GM12874 (cell line): ENCODE measurements at regions not wholly inside any gene's neighbourhood (a gene's known extent, or its start where the extent isn't known, plus 50 kb on each side); places are given as distances from the start of the nearest gene placed in this dataset.

ENCODE experiments used
- TF ChIP-seq, protein P1 (sequence below): IDR thresholded peaks from 2 replicates; pipeline ENCODE4 v1.5.1; 2011; ENCODE audit warnings: low read depth, mild to moderate bottlenecking, control low read depth, low read length, moderate library complexity; ENCODE audit not compliant: insufficient read depth

GRCh38 chr2:164306872-164307271, 314.4 kb downstream of the GRB14 start:
- TF ChIP-seq, protein P1, sequence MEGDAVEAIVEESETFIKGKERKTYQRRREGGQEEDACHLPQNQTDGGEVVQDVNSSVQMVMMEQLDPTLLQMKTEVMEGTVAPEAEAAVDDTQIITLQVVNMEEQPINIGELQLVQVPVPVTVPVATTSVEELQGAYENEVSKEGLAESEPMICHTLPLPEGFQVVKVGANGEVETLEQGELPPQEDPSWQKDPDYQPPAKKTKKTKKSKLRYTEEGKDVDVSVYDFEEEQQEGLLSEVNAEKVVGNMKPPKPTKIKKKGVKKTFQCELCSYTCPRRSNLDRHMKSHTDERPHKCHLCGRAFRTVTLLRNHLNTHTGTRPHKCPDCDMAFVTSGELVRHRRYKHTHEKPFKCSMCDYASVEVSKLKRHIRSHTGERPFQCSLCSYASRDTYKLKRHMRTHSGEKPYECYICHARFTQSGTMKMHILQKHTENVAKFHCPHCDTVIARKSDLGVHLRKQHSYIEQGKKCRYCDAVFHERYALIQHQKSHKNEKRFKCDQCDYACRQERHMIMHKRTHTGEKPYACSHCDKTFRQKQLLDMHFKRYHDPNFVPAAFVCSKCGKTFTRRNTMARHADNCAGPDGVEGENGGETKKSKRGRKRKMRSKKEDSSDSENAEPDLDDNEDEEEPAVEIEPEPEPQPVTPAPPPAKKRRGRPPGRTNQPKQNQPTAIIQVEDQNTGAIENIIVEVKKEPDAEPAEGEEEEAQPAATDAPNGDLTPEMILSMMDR, result no peak

GRCh38 chr2:164302786-164303185, 318.5 kb downstream of the GRB14 start:
- TF ChIP-seq, protein P1, result no peak

- TF ChIP-seq, protein P1, result no peak
Observed at GRCh38 chr2:164288235-164288634, 333.0 kb downstream of the GRB14 start.

GRCh38 chr2:164287056-164287455, 334.2 kb downstream of the GRB14 start:
- TF ChIP-seq, protein P1, result no peak

DNA sequence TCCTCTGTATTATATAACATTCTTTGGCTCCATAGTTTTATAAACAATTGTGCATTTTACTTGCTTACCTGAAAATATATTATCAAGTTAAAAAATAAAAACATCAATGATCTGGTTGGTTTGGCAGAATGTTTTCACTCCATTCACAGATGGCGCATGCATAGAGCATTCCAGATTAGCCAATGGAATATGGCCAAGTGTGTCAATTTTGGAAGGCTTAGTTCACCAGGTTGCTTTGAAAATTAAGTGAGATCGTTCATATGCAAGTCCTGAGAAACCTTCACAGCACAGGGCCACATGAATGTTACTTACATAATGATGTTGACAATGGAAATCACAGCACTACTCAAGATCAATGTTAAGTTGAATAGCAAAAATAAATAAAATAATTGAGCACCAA, 335.7 kb downstream of the GRB14 start:
- TF ChIP-seq, protein P1, result no peak

GRCh38 chr2:164281896-164282295, 339.4 kb downstream of the GRB14 start:
- TF ChIP-seq, protein P1, result no peak

DNA sequence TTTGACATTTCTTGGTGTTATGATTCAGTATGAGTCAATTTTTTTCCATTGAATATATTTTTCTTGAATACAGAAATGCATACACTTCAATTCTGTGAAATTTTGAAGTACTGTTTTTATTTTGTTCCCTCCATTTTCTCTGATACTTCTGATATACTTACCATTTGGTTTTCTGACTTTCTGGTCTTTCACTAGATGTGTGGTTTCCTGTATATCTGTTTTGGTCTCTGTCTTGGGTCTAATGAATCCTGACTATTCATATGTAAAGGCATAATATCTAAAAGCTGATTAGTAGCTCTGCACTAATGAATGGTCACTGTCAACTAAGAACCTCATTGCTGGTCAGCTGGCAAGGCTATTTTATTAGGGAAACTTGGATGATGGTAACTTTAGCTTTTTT, 345.6 kb downstream of the GRB14 start:
- TF ChIP-seq, protein P1, result no peak

GRCh38 chr2:164260506-164260905, 360.8 kb downstream of the GRB14 start:
- TF ChIP-seq, protein P1, result no peak
